NCI-H128 (cell line): ENCODE measurements at regions not wholly inside any gene's neighbourhood (a gene's known extent, or its start where the extent isn't known, plus 50 kb on each side); places are given as distances from the start of the nearest gene placed in this dataset.

Experiments used
- DNase-seq: peaks from one replicate; lab custom pipeline; 2025; ENCODE audit not compliant: unreplicated experiment; lab: John Stamatoyannopoulos, UW

DNA sequence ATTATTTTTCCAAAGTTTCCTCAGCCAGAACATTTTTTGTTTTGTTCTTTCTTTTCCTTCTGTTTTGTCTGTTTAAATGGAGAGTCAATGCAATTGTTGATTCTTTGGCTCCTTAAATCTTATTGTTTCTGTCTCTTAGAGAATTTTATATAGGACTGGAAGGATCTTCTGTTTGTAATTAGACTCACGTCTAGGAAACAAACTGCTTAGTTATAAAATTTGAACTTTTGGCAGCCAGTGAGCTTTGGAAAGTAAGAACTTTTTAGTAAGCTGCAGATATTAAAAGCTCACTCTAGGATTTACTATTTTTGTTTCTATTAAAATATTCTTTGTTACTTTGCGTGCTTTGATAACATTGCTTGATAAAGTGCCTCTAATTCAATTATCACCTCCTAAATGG is 109.8 kb upstream of the HNRNPU start:
- no peak for DNase-seq

DNA sequence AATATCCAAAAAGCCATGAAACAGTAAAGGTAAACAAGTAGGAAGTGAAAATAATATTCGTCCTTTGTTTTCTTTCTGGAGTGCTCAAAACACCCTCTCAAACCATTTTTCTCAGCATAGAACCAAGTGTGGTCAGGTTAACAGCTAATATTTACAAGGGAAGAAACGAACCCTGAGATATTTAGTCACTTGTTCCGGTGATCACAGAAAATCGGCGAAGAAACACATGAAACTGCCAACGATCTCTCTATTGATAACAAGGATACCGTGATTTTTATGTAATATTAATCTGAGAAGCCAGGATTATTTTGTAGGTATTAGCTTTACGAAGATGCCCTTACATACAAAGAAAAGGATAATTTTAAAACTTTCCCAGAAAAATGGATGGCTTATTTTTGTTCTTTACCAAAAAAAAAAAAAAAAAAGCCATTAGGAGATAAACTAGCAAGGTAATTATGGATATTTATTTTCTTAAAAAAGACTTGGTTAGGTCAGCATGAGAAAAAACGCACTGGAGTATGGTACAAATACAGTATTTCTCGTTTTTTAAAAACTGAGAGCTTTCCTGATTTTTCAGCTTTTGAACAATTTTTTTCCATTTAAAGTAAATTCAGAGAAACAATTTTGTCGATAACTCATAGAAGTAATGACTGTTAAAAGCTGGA is 107.3 kb upstream of the HNRNPU start:
- no peak for DNase-seq

DNA sequence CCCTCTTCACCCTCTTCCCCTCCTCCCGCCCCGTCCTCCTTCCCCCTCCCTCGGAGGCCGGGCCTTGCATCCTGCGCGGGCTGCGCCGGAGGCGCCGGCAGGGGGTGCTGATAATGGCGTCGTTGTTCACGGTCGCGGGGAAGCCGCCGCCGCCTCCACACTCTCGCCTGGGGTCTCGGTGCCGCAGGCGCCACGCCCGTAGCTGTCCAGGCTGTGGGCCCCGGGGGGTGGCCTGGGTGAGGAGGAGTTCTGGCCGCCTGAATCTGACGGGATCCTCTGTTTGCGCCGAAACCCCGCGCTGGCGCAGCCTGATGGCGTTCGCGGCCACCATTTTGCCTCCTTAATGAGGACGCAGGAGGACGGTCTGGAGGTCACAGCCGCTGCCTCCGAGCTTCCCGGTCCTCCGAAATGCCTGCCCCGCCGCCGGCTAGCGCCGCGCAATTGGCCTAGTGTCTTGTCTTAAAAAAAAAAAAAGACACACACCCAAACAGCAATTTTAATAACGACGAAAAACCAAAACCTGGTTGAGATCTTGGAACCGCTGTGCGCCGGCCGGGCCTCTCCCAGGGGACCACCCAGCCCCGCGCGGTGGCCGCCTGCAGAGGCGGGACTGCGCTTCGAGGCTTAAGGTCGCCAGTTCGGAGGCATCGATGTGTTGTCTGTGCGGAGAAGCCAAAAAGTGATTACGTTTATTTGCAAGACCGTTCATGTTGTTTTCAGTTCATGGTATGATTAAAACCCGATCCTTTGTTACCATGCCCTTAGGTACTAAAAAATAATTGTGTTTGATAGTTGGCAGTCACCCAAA is 106.6 kb upstream of the HNRNPU start:
- DNase-seq, result peak; percentile 94

DNA sequence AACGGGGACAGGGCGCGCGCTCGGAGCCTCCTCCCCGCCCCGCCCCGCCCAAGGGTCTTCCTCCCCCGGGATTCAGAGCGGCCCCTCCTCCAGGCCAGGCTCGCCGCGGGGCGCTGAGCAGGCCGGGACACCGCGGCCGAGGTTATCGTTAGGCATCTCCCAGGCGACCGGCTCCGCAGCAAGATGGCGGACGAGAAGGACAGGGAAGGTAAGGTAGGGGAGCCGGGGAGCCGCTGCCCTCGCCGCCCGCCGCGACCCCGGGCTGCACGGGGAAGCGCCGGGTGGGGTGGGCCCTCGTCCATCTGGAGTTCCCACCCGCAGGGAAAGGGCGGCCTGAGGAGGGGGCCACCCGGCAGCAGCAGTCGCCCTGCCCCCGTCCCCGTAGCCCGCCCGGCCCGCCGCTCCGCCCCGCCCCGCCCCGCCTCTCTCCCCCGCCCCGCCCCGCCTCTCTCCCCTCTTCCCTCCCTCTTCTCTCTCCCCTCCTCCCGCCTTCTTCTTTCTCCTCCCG is 105.9 kb upstream of the HNRNPU start:
- peak; percentile 89 for DNase-seq

- peak; percentile 89 for DNase-seq
These were observed 105.3 kb upstream of the HNRNPU start for GRCh38 chr1:244969355-244970235.

DNA sequence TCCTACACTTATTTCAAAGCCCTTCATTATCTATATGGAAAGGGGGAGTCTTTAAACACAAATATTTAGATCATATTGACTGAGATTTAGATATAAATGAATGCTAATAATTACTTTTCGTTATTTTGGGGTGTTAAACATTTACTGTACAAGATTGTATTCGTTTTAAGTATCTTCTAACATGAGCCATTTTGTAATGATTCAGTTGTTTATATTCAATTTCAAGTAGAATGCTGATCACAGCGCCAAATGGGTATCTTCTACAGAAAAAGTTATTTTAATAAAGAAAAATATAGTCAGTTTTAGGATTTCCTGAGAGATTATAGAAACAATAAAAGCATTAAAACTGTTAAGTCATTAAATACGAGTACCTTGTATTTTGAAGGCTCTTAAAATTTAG is 104.5 kb upstream of the HNRNPU start:
- no peak for DNase-seq

DNA sequence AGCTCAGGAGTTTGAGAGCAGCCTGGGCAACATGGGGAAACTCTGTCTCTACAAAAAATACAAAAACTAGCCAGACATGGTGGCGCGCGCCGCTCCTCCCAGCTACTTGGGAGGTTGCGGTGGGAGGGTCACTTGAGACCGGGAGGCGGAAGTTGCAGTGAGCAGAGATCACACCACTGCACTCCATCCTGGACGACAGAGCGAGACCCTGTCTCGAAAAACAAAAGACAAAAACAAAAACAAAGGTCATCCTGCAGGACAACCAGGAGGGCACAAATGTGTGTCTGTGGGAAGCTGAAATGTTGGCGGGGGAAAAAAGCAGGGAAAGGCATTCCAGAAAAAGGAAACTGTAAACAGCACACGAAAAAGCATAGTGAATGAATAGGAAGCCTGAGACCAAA is 104.1 kb upstream of the HNRNPU start:
- DNase-seq, result no peak

- no peak for DNase-seq
These were observed 102.8 kb upstream of the HNRNPU start for GRCh38 chr1:244967159-244967558.

- DNase-seq, result no peak
These were observed 101.1 kb upstream of the HNRNPU start for GRCh38 chr1:244965185-244966030.

- DNase-seq, result no peak
These were observed 100.0 kb upstream of the HNRNPU start for GRCh38 chr1:244964112-244964971.

GRCh38 chr1:244963231-244963826 is 99.0 kb upstream of the HNRNPU start:
- DNase-seq, result no peak

DNA sequence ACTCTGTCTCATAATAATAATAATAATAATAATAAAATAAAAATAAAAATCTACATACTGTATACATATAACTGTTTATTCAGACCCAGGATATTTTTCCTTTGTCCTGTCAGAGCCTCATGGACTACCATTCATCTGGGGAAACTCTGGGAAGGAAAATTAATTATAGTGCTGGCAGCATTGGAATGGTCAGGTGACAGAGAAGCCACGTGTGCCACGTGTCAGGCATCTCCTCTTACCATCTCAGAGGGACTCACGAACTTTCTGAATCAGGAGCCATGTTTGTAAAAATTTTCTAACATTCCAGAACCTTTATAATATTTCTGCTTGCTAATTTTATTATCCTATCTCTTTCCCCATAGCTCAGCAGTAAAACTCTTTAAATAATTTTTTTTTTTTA is 97.8 kb upstream of the HNRNPU start:
- DNase-seq, result no peak

DNA sequence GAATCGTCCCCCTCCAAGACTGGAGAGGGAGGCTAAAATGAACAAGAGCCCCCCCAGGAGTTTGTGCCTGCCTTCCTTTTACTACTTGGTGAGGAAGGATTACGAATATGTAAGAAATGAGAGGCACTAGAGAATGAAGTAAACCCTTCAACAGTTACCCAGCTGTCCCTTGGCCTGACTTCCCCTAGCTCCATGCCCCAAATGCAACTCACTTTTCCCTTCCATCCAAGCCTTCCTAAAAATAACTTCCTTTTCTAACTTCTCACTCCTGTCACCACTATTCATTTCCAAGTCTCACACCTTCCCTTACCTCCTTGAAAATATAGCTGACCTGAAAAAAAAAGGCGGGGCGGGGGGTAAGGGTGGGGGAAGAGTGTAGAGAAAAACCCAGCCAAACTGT is 96.6 kb upstream of the HNRNPU start:
- DNase-seq, result no peak

DNA sequence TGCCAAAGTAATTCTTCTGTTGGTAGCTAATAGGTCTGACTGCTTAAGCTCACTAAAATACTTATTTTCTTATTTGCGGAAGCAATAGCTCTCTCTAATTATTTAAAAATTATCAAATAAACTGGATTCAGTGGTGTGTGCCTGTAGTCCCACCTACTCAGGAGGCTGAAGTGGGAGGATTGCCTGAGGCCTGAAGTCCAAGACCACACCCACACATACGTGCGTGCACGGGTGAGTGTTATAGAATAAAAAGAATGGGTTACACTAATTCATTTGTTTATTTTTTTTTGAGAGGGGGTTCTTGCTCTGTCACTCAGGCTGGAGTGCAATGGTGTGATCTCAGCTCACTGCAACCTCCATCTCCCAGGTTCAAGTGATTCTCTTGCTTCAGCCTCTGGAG is 94.2 kb upstream of the HNRNPU start:
- DNase-seq, result no peak

DNA sequence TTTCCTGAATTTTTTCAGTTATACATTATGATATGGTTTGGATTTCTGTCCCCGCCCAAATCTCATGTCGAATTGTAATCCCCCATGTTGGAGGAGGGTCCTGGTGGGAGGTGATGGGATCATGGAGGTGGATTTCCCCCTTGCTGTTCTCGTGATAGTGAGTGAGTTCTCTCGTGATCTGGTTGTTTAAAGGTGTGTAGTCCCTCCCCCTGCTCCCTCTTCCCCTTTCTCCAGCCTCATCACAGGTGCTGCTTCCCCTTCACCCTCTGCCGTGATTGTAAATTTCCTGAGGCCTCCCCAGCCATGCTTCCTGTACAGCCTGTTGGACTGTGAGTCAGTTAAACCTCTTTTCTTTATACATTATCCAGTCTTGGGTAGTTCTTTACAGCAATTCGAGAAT is 93.2 kb upstream of the HNRNPU start:
- no peak for DNase-seq

DNA sequence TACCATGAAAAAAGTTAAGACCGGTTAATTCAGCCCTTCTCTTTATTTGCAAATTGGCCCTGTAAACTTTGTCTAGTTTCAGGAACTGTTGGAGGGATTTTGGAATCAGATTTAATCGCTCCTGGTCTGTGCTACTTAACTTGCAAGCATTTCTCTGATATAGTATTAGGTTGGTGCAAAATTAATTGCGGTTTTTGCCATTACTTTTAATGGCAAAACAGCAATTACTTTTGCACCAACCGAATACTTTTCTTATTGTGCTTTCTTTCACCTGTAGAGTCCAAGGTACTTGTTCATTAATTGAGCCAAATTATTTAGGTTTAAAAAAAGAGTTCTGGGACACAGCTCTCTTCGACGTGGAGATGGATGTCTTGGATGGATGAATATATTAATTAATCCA is 92.8 kb upstream of the HNRNPU start:
- no peak for DNase-seq

DNA sequence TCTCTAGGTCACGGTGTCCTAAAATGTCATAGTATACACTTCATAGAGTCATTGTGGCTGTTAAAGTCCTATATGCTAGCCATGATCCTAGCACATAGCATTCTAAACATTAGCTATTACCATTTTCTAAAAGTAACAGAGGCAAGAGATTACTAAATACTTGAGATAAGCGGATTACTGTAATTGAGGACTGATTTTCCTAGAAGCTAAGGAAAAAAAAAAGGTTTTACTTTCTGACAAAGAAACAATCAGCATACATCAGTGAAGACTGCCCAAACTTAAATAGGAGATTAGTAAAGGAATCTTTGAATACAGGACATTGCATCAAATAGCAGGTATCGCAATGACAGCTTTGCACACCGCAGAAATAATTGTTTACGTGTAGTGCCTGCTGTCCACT is 91.3 kb upstream of the HNRNPU start:
- no peak for DNase-seq

DNA sequence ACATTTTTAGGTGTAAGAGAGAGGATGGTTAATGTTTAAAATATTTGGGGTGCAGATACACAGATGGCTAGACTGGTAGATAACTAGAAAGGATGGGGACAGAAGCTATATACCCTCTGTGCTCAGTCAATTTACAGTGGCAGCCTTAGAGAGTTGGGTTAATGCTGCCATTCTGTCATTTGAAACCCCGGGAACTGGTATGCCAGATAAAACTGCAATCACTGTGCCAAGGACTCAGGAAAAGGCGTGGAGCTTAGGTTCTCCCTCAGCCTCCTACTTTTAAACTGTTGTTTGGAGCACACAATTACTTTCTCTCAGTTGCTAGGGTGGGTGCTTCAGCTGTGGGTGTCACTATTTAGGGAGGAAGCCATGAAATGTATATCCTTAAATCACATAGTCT is 90.0 kb upstream of the HNRNPU start:
- no peak for DNase-seq

DNA sequence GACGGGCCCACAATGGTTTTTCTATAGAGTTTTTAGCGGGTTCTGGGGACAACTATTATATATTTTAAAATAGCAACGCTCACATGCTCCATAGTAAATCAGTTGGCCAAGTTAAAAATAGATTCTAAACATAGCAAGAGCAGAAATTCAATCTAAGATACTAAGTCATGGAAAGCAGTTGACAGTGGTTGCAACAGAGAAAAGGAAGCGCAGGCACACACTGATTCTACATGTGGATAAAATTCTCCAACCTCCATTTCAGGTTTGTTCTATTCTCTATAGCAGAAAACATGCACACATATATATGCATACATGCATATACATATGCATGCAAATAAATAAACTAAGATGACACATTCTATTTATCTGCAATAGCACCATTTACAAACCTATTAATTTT is 89.6 kb upstream of the HNRNPU start:
- no peak for DNase-seq
